HG03575 (cell line): ENCODE measurements at regions not wholly inside any gene's neighbourhood (a gene's known extent, or its start where the extent isn't known, plus 50 kb on each side); places are given as distances from the start of the nearest gene placed in this dataset.
"Not testable (repeated sequence)": the region's sequence is repeated elsewhere in the genome, so short reads cannot be mapped to it uniquely, and the experiment has no call there.

Experiments
- ATAC-seq: cut with Tn5 transposase; IDR thresholded peaks from one replicate; pipeline ENCODE4 v1.9.1; 2021; ENCODE audit not compliant: unreplicated experiment, insufficient number of reproducible peaks, low FRiP score; ENCODE audit errors: extremely low read depth

DNA sequence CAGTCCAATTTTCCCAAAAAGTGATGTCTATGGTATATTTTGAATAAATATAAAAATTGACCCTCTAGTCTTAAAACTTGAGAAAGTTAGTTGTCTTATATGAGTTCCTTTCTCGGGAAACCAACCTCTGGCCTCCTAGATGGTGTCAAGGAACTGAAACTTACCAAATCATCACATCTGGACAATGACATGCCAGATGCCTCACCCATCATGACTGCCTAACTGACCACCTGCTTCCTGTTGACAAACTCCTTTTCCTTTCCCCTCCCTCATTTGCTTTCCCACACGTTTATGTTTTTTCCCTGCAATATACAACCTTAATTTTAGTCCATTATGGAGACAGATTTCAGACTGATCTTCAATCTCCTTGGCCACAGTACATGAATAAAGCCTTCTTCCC, 731.0 kb downstream of the EPHA7 start:
- no peak for ATAC-seq

DNA sequence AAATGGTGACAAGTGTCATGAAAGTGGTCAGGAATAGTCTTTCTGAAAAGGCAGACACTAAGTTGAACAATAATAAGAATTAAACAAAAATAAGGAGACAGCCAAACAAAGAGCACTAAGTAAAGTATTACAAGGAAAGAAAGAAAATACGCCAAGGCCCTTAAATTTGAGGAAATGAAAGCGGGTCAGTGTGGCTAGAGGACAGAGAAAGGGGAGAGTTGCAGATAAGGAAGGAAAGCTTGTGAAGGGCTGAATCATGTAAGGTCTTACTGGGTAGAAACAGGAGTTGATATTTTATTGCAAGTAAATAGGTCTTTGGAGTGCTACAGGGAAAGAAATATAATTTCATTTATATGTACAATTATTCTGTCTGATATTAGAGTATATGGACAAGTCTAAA, 732.1 kb downstream of the EPHA7 start:
- no peak for ATAC-seq

DNA sequence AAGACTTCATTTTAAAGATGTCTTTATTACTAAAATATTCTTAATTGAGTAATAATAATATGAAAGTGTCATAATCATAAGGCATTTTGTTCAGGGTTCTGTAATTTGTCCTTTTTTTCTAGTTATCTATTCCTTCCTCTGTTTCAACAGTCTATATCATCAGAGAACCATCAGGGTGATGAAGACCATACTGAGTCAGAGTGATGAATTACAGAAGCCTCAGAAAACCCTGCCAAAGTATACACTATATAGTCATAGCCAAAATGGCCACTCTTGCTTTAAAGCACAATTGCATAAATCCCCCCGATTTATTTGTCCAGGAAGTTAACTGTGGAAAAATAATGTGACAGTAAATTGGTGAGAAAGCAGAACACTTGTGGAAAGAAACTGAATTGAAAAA, 735.0 kb downstream of the EPHA7 start:
- ATAC-seq, result no peak

DNA sequence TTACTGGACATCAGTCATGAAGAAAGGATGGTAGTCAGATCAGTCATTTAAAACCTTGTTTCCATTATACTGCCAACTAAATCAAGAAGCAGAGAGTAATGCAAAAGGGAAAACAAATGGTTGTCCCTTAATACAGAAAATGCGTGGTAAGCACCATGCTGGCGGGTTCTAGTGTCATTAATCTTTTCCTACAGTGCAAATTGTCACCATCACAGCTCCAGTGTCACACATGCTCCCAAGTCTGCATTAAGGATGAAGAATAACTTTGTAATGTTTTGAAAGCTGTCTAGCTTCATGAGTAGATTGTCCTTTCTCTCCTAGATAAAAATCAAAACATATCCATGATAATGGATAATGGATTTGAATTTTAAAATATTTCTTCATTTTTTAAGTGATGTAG, 735.6 kb downstream of the EPHA7 start:
- ATAC-seq, result no peak

DNA sequence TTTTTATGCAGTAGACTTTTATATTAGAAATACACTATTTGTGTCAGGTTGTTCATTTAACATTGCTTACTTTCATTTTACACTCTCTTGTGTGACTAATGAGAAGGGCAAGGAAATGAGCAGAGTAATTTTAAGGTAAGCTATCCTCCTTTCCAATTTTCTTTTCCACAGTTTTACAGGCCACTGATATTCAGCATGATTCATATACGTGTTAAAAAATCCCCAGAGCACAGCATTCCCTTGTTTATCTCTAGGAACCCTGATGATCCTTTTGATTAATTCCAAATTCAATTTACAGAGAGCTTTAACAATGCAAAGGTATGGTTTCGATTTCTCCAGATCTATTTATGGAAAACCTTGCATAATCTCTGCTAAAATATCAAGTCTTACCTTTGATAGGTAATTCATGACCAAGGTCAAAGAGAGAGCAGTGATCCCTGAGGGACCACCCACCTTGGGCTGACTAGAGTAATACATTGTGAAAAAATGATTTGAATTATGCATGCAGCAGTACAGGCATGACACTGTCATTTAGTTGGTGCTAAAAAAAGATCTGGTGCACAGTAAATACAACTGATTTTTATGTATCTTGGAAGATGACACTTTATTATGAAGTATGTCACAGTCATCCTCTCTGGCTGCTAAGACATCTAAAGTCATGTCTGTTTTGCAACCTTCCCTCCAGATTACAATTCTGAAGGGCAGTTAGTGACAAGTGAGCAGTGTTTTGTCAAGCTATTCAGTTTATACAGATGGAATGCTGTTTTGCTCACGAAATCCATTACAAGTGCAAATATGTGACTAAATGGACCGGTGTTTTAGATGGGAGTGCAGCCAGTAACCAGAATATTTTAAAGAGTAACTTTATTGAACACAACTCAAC, 736.6 kb downstream of the EPHA7 start:
- no peak for ATAC-seq

DNA sequence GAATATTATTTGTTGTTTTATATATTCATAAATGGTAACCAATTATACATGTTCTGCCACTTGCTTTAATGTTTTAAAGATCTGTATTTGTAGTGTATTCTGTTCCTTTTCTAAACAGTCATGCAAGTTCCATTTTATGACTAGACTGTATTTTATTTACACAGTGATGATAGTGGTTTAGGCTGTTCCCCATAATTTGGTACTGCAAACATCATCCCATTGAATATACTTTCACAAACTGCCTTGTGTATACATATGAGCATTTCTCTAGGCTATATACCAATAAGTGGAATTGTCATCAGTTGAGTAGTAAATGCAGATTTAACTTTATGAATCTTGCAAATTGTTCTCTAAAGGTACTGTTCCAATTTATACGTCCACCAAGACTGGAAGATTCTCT, 738.0 kb downstream of the EPHA7 start:
- ATAC-seq, result no peak

DNA sequence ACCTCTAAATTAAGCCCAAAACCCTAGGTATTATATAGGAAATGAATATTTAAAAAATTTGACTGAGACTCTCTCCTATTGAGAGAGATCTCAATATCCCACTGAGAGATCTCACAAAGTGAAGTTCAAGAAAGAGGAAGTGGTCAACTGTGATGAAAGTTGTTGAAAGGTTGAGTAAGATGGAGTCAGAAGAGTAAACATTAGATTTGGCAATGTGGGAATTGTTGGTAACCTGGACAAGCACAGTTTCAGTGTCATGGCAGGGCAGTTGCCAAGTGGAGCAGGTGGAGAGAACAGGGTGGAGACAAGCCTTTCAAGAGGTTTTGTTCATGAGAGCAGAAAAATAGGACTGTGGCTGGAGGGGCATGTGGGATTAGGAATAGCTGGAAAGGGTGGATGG, 747.9 kb downstream of the EPHA7 start:
- not testable (repeated sequence) for ATAC-seq

DNA sequence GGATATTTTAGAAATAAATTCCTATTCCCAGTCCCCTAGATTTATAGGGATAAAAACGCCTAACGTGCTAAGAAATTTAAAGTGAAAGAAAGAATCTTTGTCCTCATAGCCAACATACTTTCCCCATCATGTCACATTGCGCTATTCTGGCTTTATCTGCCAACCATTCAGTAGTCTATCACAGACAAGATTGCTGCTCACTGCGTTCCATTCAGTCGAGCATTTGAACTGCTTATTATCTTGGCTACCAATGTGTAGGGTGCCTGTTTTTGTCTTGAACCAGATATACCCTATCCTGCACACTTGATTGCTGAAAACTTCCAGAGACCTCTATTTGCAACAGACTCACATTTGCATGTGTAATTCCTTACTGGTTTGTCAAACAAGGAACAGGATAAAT, 751.5 kb downstream of the EPHA7 start:
- no peak for ATAC-seq

DNA sequence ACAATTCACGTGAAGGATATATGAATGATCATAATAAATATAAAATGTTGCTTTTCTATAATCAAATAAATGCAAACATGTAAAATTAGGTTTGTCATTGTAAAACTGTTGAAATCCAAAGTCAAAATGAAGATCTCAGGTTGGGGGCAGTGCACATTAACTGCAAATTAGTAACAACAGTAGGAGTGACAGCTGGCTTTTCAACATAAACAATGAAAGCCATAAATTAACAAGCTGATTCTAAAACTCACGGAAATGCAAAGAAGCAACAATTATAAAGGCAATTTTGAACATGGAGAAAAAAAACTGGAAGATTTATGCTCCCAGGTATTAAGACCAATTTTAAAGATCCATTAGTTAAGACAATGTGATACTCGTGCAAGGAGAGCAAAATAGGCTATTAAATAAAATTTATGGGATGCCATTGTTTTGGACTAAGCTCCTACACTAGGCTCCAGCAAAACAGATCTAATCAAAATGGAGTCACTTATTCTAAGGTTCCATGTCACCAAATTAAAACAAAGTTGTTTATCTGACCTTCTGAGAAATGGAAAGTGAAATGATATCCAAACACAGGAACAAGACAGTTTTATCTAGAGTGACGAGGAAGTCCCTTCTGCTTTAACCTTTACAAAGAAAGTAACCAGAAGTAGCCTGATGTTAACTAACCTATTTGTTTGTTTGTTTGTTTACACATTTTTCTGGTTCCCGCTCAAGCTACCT, 770.8 kb downstream of the EPHA7 start:
- no peak for ATAC-seq

DNA sequence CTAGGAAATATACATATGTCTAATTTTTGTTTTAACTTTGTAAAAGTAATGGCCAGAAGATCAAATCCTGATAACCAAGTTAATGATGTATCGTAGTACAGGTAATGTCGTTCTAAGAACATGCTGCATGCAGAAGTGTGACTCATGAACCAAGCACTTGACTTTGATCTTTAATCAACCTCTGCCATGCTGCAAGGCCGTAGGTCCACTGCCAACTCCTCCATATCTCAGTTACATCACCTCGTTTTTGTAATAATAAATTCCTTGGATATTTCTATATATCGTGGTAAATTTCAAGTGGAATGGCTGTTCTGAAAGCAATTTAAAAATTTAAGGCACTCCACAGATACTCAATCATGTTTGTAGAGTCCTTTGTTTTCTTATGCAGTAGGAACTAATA, 771.7 kb downstream of the EPHA7 start:
- no peak for ATAC-seq

DNA sequence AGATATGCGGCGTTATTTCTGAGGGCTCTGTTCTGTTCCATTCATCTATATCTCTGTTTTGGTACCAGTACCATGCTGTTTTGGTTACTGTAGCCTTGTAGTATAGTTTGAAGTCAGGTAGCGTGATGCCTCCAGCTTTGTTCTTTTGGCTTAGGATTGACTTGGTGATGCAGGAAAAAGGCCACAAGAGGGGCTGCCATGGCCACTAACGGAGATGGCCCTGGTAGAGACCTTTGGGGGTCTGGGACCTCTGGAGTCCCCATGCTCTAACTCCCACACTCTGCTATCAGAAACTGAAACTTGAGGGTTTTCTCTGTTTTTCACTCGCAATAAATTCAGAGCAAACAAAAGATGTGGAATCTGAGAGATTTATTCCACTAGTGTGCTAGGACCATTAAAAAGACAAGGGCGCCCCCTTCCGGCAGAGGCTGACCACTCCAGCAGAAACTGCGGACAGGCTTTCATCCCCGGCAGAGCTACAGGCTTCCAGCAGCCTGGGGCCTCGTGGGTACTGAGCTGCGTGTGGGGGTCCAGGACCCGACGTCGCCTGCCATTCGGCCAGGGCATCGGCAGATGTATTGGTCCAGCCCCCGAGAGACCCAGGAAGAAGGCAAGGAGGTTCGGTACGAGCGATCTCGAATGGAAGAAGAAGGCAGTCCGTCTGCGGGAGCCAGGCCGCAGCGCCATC, 775.1 kb downstream of the EPHA7 start:
- ATAC-seq, result not testable (repeated sequence)

DNA sequence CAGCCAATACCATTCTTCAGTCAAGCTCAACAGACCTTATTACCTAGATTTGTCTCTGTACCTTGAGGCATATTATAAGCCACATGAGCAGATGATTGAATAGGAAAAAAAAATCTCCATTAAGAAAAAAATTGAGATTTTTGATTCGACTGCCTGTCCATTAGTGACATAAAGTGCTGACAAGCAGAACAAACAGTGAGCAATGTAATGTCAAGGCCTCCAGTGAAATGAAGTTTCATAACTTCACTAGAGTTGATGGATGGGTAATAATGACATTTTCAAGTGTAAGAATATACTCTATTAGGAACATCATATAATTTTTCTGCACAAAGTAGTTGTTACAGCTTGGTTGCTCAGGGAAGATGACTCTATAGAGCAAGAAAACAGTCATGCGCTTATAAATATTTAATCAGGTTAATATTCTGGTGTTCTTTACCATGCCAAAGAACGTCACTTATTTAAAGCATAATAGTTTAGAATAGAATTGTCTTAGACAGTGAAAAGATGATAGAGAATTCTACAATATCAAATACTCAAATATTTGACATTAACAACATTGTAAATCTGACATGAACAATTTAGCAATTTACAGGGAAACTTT, 783.7 kb downstream of the EPHA7 start:
- no peak for ATAC-seq

DNA sequence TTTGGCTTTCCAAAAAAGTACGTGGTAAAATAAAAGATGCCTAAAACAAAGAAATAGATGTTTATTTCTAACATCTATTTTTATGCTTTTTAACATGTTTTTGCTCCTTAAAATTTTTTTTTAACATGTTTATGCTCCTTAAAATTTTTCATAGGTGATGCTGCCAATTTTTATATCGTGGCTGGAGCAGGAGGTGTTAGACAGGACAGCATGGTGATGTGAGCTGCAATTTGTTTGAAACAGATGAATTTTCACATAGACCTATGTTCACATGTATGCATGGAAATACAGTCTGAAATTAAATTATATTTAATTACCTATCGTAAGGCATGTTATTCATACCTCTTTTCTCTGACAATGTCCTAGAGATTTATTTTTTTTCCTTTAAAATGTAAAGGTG, 784.8 kb downstream of the EPHA7 start:
- no peak for ATAC-seq

DNA sequence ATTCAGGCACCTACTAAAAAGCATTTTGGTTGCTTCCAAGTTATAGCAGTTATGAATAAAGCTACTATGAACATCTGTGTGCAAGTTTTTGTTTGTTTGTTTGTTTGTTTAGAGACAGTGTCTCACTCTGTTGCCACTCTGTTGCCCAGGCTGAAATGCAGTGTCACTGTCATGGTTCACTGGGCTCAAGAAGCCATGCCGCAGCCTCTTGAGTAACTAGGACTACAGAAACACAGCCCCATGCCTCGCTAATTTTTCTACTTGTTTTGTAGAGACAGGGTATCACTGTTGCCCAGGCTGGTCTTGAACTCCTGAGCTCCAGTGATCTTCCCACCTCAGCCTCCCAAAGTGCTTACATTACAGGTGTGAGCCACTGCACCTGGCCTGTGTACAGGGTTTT, 795.9 kb downstream of the EPHA7 start:
- no peak for ATAC-seq

DNA sequence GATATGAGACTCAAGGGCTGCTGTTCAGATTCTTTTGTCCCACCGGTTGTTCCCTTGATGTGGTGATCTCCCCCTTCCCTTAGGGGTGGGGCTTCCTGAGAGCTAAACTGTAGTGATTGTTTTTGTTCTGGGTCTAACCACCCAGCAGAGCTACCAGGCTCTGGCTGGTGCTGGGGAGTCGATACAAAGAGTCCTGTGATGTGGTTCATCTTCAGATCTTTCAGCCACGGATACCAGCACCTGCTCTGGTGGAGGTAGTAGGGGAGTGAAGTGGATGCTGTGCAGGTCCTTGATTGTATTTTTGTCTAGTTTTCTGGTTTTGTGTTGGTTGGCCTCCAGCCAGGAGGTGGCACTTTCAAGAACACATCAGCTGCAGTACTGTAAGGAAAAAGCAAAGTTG, 801.6 kb downstream of the EPHA7 start:
- no peak for ATAC-seq

DNA sequence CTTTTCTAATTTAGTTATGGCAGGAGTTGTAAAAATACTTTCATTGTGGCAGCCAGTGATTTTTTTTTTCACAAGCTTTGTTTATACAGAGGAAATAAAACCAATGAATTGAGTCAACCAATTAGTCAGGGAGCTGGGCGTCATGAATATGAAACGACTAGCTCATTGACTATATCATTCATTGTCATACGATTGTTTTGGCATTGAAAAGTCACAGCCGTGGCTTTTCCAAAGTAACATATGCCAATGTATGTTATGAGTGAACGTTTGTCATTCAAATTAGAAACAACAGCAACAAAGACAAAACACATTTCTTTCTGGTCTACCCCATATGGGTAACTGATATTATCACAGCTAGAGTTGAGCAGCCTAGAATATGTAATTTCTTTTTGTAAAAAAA, 810.6 kb downstream of the EPHA7 start:
- ATAC-seq, result no peak

DNA sequence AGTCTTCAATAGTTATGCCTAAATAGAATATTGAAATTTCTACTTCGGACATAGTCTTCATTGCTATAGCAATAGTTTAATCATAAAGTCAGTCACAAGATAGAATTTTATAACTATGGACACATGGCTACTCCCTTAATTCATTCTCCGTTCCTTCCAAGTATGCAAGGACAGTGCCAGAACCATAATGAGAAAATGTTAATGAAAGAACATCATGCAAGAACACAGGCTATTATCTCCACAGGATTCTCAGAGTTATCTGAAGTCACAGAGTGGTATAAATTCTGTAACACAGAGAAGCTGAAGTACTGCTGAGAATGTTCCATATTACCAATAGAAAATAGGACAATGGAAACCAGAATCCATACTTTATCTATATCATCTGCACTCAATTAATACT, 826.2 kb downstream of the EPHA7 start:
- no peak for ATAC-seq

DNA sequence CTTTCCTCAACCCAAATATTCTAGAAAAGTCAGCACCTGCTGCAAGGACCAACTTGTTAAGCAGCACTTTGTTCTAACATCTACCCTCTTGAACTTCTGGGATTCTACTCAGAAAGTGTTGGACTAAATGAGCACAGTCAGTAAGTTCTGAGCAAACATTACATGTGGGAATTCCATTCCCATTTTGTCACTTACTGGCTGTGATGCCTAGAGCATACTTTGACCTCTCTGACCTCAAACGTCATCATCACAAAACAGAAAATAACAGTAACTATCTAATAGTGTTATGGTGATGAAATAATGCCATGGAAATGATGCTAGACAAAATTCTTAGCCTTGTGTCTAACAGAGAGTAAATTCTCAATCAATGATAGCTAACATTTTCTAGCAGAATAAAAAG, 829.4 kb downstream of the EPHA7 start:
- ATAC-seq, result no peak

DNA sequence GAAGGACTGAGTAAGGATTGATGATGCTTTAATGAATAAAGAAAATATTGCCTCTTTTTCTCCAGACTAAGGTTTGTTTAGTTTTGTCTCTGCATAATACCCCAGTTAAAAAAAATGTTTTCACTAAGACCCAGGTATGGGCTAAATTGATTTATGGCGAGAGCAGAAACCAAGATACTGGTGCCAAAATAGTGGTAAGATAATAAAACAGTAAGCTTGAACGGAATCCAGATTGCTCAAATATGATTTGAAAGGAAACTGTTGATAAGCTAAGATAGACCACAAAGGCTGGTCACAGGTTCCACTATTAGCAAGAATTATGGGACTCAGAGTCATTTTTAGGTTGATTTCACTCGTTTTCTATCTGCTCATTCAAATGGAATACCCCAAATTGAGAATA, 831.2 kb downstream of the EPHA7 start:
- ATAC-seq, result no peak

DNA sequence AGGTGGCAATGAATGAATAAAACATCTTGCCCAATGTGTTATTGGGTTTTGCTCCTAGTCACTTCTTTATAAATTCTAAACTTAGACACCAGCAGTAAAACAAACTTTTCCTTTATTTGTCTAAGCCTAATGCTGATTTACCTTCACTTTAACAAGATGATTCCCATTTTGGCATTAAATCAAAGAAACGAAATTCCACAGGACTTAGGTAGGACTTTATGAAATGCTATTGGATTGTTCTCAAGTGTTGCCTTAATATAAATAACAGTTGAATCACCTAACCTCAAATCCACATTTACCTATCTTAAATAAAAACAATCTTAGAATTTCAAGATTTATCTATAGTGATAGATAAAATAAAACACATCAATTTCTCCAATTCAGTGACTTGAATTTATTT, 831.8 kb downstream of the EPHA7 start:
- ATAC-seq, result no peak
